Breast epithelium (tissue), 4 donors: ENCODE measurements at regions not wholly inside any gene's neighbourhood (a gene's known extent, or its start where the extent isn't known, plus 50 kb on each side); places are given as distances from the start of the nearest gene placed in this dataset.
"Not testable (repeated sequence)": the region's sequence is repeated elsewhere in the genome, so short reads cannot be mapped to it uniquely, and the experiment has no call there.

ENCODE experiments used
- DNase-seq, 2 donors: peaks; one replicate each; pipeline ENCODE4 v3.0.0-alpha.2; 2019; ENCODE audit warnings: low spot score in 2 of 2
- H3K27ac ChIP-seq, 2 donors: fragments of 200-600 bp; sonication (generic) in 1 of 2; one replicate each; pipeline ENCODE4 v1.5.1; 2016 to 2019; ENCODE audit warnings: mild to moderate bottlenecking in 1 of 2
- H3K27me3 ChIP-seq, 2 donors: fragments of 200-600 bp; sonication (generic) in 1 of 2; one replicate each; pipeline versions ENCODE4 v1.5.1 to v1.6.0; 2017 to 2019; ENCODE audit warnings: control low read depth in 1 of 2, mild to moderate bottlenecking in 1 of 2
- H3K36me3 ChIP-seq: fragments of 200-600 bp; one replicate; pipeline ENCODE4 v1.5.1; 2019
- H3K4me1 ChIP-seq, 2 donors: fragments of 200-600 bp; sonication (generic); one replicate each; pipeline ENCODE4 v1.5.1; 2016 to 2019; ENCODE audit warnings: control low read depth in 1 of 2
- H3K4me3 ChIP-seq, 3 donors: fragments of 200-600 bp; sonication (generic); 1 replicate in 2 of 3; 2 replicates in 1 of 3; pipeline ENCODE4 v1.5.1; 2016 to 2019; ENCODE audit warnings: mild to moderate bottlenecking in 3 of 3, moderate library complexity in 2 of 3
- H3K9me3 ChIP-seq, 2 donors: fragments of 200-600 bp; sonication (generic) in 1 of 2; one replicate each; pipeline ENCODE4 v1.5.1; 2016 to 2019; ENCODE audit warnings: control low read depth in 1 of 2
- CTCF ChIP-seq, 3 donors: fragments of 450-650 bp; IDR thresholded peaks; one replicate each; pipeline ENCODE4 v1.5.1; 2016 to 2017; ENCODE audit warnings: antibody characterized with exemption in 3 of 3, mild to moderate bottlenecking in 3 of 3, moderate library complexity in 3 of 3
- POLR2A ChIP-seq: fragments of 450-650 bp; IDR thresholded peaks from one replicate; pipeline ENCODE4 v1.6.1; 2016; ENCODE audit warnings: antibody characterized with exemption, mild to moderate bottlenecking, moderate library complexity
- POLR2AphosphoS5 ChIP-seq, 3 donors: sonication (generic); formaldehyde crosslinking; IDR thresholded peaks; one replicate each; pipeline ENCODE4 v1.6.1; 2017; ENCODE audit warnings: antibody characterized with exemption in 3 of 3
- intact Hi-C: fragments of 100-400 bp; cut with DNase I; formaldehyde crosslinking; loops from one replicate; pipeline ENCODE4 v1.15.1; 2023; ENCODE audit warnings: low total_unique reads

- Histone ChIP-seq H3K9me3 (no peaks in the 10 kb centered on the region), H3K36me3 (no peaks in the 10 kb centered on the region), H3K27me3 (no peaks in the 10 kb centered on the region), H3K27ac (peak overlapping the region in 1 of 2 donors; percentile 8), H3K4me1 (no peaks in the 10 kb centered on the region), H3K4me3 (no peak overlapping the region)
- DNase-seq, result no peak
- intact Hi-C loops, result no loop called here
- TF ChIP-seq POLR2A (no peak), POLR2AphosphoS5 (IDR thresholded peaks at IDR 0.05) (no peak), CTCF (IDR thresholded peaks at IDR 0.05) (no peak)
Measured at GRCh38 chr3:132135628-132136333, 101.0 kb upstream of the CPNE4 start.

GRCh38 chr3:132136334-132136716 is 101.5 kb upstream of the CPNE4 start:
- Histone ChIP-seq H3K4me3 (no peak overlapping the region), H3K27me3 (no peaks in the 10 kb centered on the region), H3K9me3 (no peaks in the 10 kb centered on the region), H3K4me1 (no peaks in the 10 kb centered on the region), H3K36me3 (no peaks in the 10 kb centered on the region), H3K27ac (no peak overlapping the region)
- intact Hi-C loops, result no loop called here
- no peak for TF ChIP-seq POLR2AphosphoS5 (IDR thresholded peaks at IDR 0.05)
- no peak for TF ChIP-seq CTCF (IDR thresholded peaks at IDR 0.05)
- TF ChIP-seq POLR2A, result no peak
- no peak for DNase-seq

GRCh38 chr3:132136902-132137301 is 102.1 kb upstream of the CPNE4 start:
- H3K27me3 ChIP-seq, intact Hi-C loops, H3K36me3 ChIP-seq, H3K9me3 ChIP-seq, DNase-seq, H3K4me3 ChIP-seq, H3K27ac ChIP-seq, H3K4me1 ChIP-seq: not testable (repeated sequence)

GRCh38 chr3:132145833-132146232 is 111.0 kb upstream of the CPNE4 start:
- DNase-seq, result no peak
- Histone ChIP-seq H3K4me1 (no peaks in the 10 kb centered on the region), H3K27ac (no peak overlapping the region), H3K9me3 (no peaks in the 10 kb centered on the region), H3K4me3 (no peak overlapping the region), H3K36me3 (no peaks in the 10 kb centered on the region), H3K27me3 (no peaks in the 10 kb centered on the region)
- intact Hi-C loops, result no loop called here
- TF ChIP-seq POLR2AphosphoS5 (IDR thresholded peaks at IDR 0.05), result no peak
- no peak for TF ChIP-seq POLR2A
- no peak for TF ChIP-seq CTCF (IDR thresholded peaks at IDR 0.05)

DNA sequence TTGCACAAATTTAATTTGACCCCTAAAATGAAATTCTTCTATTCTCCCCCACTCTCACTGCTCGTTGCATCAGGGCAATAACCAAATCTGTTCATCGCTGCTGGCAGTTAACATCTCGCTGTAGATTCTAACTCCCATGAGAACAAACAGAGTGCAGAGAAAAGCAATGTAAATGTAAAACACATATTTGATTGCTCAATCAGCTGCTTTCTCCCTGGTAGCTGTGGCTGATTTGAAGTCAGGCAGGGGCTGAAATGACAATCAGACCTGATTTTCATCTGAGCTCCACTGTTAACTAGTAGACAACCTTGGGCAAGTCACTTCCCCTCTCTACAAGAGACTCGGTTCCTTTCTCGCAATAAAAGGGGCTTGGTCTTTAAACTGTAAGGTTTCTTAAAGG is 119.8 kb upstream of the CPNE4 start:
- intact Hi-C loops, result loop anchor here (5.0 kb wide), 1 partner anchor 952 kb away; no protein-coding TSS in a partner anchor

More for the DNA sequence above, 119.8 kb upstream of the CPNE4 start:
- no peak for DNase-seq
- TF ChIP-seq POLR2AphosphoS5 (IDR thresholded peaks at IDR 0.05) (no peak), POLR2A (no peak), CTCF (IDR thresholded peaks at IDR 0.05) (no peak)
- H3K9me3 ChIP-seq, result no peaks in the 10 kb centered on the region
- H3K4me3 ChIP-seq, result no peak overlapping the region
- H3K27me3 ChIP-seq, result no peaks in the 10 kb centered on the region
- H3K36me3 ChIP-seq, result no peaks in the 10 kb centered on the region
- H3K4me1 ChIP-seq, result no peaks in the 10 kb centered on the region
- H3K27ac ChIP-seq, result no peak overlapping the region
